ENCODE measurements at regions not wholly inside any gene's neighbourhood (a gene's known extent, or its start where the extent isn't known, plus 50 kb on each side); places are given as distances from the start of the nearest gene placed in this dataset.

- Histone ChIP-seq H3K4me1 (ENCODE audit: insufficient read depth, low read length) (no peaks in the 10 kb centered on the region), H3K9ac (ENCODE audit: low read depth, low read length) (no peak overlapping the region), H3K9me3 (ENCODE audit: control insufficient read depth, insufficient read depth, low read length) (no peaks in the 10 kb centered on the region; the same call in 1 of the 2 replicates), H3K36me3 (ENCODE audit: insufficient read depth, low read length) (no peaks in the 10 kb centered on the region; the same call in 1 of the 2 replicates)
Observed at GRCh38 chr2:18925296-18925695, 335.9 kb upstream of the NT5C1B start.

- H3K9ac ChIP-seq (ENCODE audit: low read depth, low read length), result no peak overlapping the region
- no peaks in the 10 kb centered on the region for H3K4me1 ChIP-seq (ENCODE audit: insufficient read depth, low read length)
- H3K9me3 ChIP-seq (ENCODE audit: control insufficient read depth, insufficient read depth, low read length), result no peaks in the 10 kb centered on the region; the same call in 1 of the 2 replicates
- no peaks in the 10 kb centered on the region; the same call in 1 of the 2 replicates for H3K36me3 ChIP-seq (ENCODE audit: insufficient read depth, low read length)
Observed at GRCh38 chr2:18924886-18925285, 335.5 kb upstream of the NT5C1B start.

- H3K9me3 ChIP-seq (ENCODE audit: control insufficient read depth, insufficient read depth, low read length), result no peaks in the 10 kb centered on the region; the same call in 1 of the 2 replicates
- no peaks in the 10 kb centered on the region for H3K4me1 ChIP-seq (ENCODE audit: insufficient read depth, low read length)
- H3K36me3 ChIP-seq (ENCODE audit: insufficient read depth, low read length), result no peaks in the 10 kb centered on the region; the same call in 1 of the 2 replicates
- no peak overlapping the region for H3K9ac ChIP-seq (ENCODE audit: low read depth, low read length)
Observed at GRCh38 chr2:18924386-18924785, 335.0 kb upstream of the NT5C1B start.

GRCh38 chr2:18922276-18922675 is 332.9 kb upstream of the NT5C1B start:
- Histone ChIP-seq H3K4me1 (ENCODE audit: insufficient read depth, low read length) (no peaks in the 10 kb centered on the region), H3K9me3 (ENCODE audit: control insufficient read depth, insufficient read depth, low read length) (no peaks in the 10 kb centered on the region), H3K36me3 (ENCODE audit: insufficient read depth, low read length) (no peaks in the 10 kb centered on the region), H3K9ac (ENCODE audit: low read depth, low read length) (no peak overlapping the region)

- H3K36me3 ChIP-seq (ENCODE audit: insufficient read depth, low read length), result no peaks in the 10 kb centered on the region
- no peaks in the 10 kb centered on the region for H3K9me3 ChIP-seq (ENCODE audit: control insufficient read depth, insufficient read depth, low read length)
- no peaks in the 10 kb centered on the region for H3K4me1 ChIP-seq (ENCODE audit: insufficient read depth, low read length)
- H3K9ac ChIP-seq (ENCODE audit: low read depth, low read length), result no peak overlapping the region
Observed at GRCh38 chr2:18918280-18918679, 328.9 kb upstream of the NT5C1B start.

GRCh38 chr2:18915227-18915626 is 325.9 kb upstream of the NT5C1B start:
- H3K9me3 ChIP-seq (ENCODE audit: control insufficient read depth, insufficient read depth, low read length), result no peaks in the 10 kb centered on the region
- peaks cover 11% of the 10 kb centered on the region for H3K4me1 ChIP-seq (ENCODE audit: insufficient read depth, low read length)

GRCh38 chr2:18913512-18913911 is 324.1 kb upstream of the NT5C1B start:
- H3K36me3 ChIP-seq (ENCODE audit: insufficient read depth, low read length), result no peaks in the 10 kb centered on the region
- no peak overlapping the region for H3K9ac ChIP-seq (ENCODE audit: low read depth, low read length)
- peaks cover 11% of the 10 kb centered on the region for H3K4me1 ChIP-seq (ENCODE audit: insufficient read depth, low read length)
- H3K9me3 ChIP-seq (ENCODE audit: control insufficient read depth, insufficient read depth, low read length), result no peaks in the 10 kb centered on the region

More at GRCh38 chr2:18915227-18915626, 325.9 kb upstream of the NT5C1B start:
- no peak overlapping the region for H3K9ac ChIP-seq (ENCODE audit: low read depth, low read length)
- no peaks in the 10 kb centered on the region for H3K36me3 ChIP-seq (ENCODE audit: insufficient read depth, low read length)

GRCh38 chr2:18912225-18912888 is 323.0 kb upstream of the NT5C1B start:
- Histone ChIP-seq H3K36me3 (ENCODE audit: insufficient read depth, low read length) (no peaks in the 10 kb centered on the region), H3K9me3 (ENCODE audit: control insufficient read depth, insufficient read depth, low read length) (no peaks in the 10 kb centered on the region), H3K9ac (ENCODE audit: low read depth, low read length) (no peak overlapping the region), H3K4me1 (ENCODE audit: insufficient read depth, low read length) (peaks cover 11% of the 10 kb centered on the region)

GRCh38 chr2:18911416-18911815 is 322.0 kb upstream of the NT5C1B start:
- H3K9me3 ChIP-seq (ENCODE audit: control insufficient read depth, insufficient read depth, low read length), result no peaks in the 10 kb centered on the region
- peaks cover 11% of the 10 kb centered on the region for H3K4me1 ChIP-seq (ENCODE audit: insufficient read depth, low read length)
- no peaks in the 10 kb centered on the region for H3K36me3 ChIP-seq (ENCODE audit: insufficient read depth, low read length)
- H3K9ac ChIP-seq (ENCODE audit: low read depth, low read length), result no peak overlapping the region

GRCh38 chr2:18910843-18911242 is 321.5 kb upstream of the NT5C1B start:
- Histone ChIP-seq H3K9me3 (ENCODE audit: control insufficient read depth, insufficient read depth, low read length) (no peaks in the 10 kb centered on the region), H3K4me1 (ENCODE audit: insufficient read depth, low read length) (peaks cover 11% of the 10 kb centered on the region), H3K36me3 (ENCODE audit: insufficient read depth, low read length) (no peaks in the 10 kb centered on the region), H3K9ac (ENCODE audit: low read depth, low read length) (no peak overlapping the region)

GRCh38 chr2:18907937-18908336 is 318.6 kb upstream of the NT5C1B start:
- H3K36me3 ChIP-seq (ENCODE audit: insufficient read depth, low read length), result no peaks in the 10 kb centered on the region
- H3K9ac ChIP-seq (ENCODE audit: low read depth, low read length), result no peak overlapping the region
- H3K9me3 ChIP-seq (ENCODE audit: control insufficient read depth, insufficient read depth, low read length), result no peaks in the 10 kb centered on the region
- peaks cover 11% of the 10 kb centered on the region for H3K4me1 ChIP-seq (ENCODE audit: insufficient read depth, low read length)

GRCh38 chr2:18907508-18907907 is 318.1 kb upstream of the NT5C1B start:
- Histone ChIP-seq H3K36me3 (ENCODE audit: insufficient read depth, low read length) (no peaks in the 10 kb centered on the region), H3K9me3 (ENCODE audit: control insufficient read depth, insufficient read depth, low read length) (no peaks in the 10 kb centered on the region), H3K4me1 (ENCODE audit: insufficient read depth, low read length) (peaks cover 10% of the 10 kb centered on the region), H3K9ac (ENCODE audit: low read depth, low read length) (no peak overlapping the region)

GRCh38 chr2:18903750-18904149 is 314.4 kb upstream of the NT5C1B start:
- Histone ChIP-seq H3K36me3 (ENCODE audit: insufficient read depth, low read length) (no peaks in the 10 kb centered on the region), H3K9ac (ENCODE audit: low read depth, low read length) (no peak overlapping the region), H3K4me1 (ENCODE audit: insufficient read depth, low read length) (no peaks in the 10 kb centered on the region), H3K9me3 (ENCODE audit: control insufficient read depth, insufficient read depth, low read length) (no peaks in the 10 kb centered on the region)

GRCh38 chr2:18901242-18901641 is 311.9 kb upstream of the NT5C1B start:
- no peaks in the 10 kb centered on the region for H3K36me3 ChIP-seq (ENCODE audit: insufficient read depth, low read length)
- no peak overlapping the region for H3K9ac ChIP-seq (ENCODE audit: low read depth, low read length)
- no peaks in the 10 kb centered on the region for H3K4me1 ChIP-seq (ENCODE audit: insufficient read depth, low read length)
- H3K9me3 ChIP-seq (ENCODE audit: control insufficient read depth, insufficient read depth, low read length), result no peaks in the 10 kb centered on the region

- Histone ChIP-seq H3K36me3 (ENCODE audit: insufficient read depth, low read length) (no peaks in the 10 kb centered on the region), H3K9me3 (ENCODE audit: control insufficient read depth, insufficient read depth, low read length) (no peaks in the 10 kb centered on the region), H3K9ac (ENCODE audit: low read depth, low read length) (no peak overlapping the region), H3K4me1 (ENCODE audit: insufficient read depth, low read length) (no peaks in the 10 kb centered on the region)
Observed at GRCh38 chr2:18900691-18901141, 311.3 kb upstream of the NT5C1B start.

Data from ES-I3 (cell line).